ENCODE measurements at regions not wholly inside any gene's neighbourhood (a gene's known extent, or its start where the extent isn't known, plus 50 kb on each side); places are given as distances from the start of the nearest gene placed in this dataset.

- TF ChIP-seq CTCF (IDR thresholded peaks at IDR 0.05) (no peak), EP300 (IDR thresholded peaks at IDR 0.05) (no peak), POLR2AphosphoS5 (IDR thresholded peaks at IDR 0.05) (no peak)
Observed at GRCh38 chr15:101570241-101570640, 80.7 kb upstream of the PCSK6 start.
